ENCODE measurements at regions not wholly inside any gene's neighbourhood (a gene's known extent, or its start where the extent isn't known, plus 50 kb on each side); places are given as distances from the start of the nearest gene placed in this dataset.

- Histone ChIP-seq H3K9ac (ENCODE audit: low read length) (no peak overlapping the region), H4K20me1 (ENCODE audit: low read depth, low read length) (no peaks in the 10 kb centered on the region), H3K36me3 (ENCODE audit: low read length) (no peaks in the 10 kb centered on the region), H3K4me2 (ENCODE audit: low read depth, low read length, poor library complexity, severe bottlenecking) (no peak overlapping the region), H3K9me3 (ENCODE audit: insufficient read depth, low read length) (no peaks in the 10 kb centered on the region), H2AFZ (ENCODE audit: low read depth, low read length, severe bottlenecking) (no peak overlapping the region), H3K9me2 (replicated peaks; ENCODE audit: insufficient read depth, low read length) (no peaks in the 10 kb centered on the region), H3K27ac (ENCODE audit: low read depth, low read length) (no peak overlapping the region), H3K27me3 (ENCODE audit: low read length) (no peaks in the 10 kb centered on the region), H3K4me3 (ENCODE audit: insufficient read depth, low read length, poor library complexity, severe bottlenecking) (no peak overlapping the region), H3K79me2 (ENCODE audit: insufficient read depth, low read length) (no peaks in the 10 kb centered on the region), H3F3A (ENCODE audit: insufficient read depth) (no peaks in the 10 kb centered on the region)
- TF ChIP-seq EZH2phosphoT487 (conservative IDR thresholded peaks at IDR 0.05; ENCODE audit: low read length) (no peak), CTCF (IDR thresholded peaks at IDR 0.05; ENCODE audit: insufficient read depth, low read length, poor library complexity, severe bottlenecking) (no peak)
These were observed 337.7 kb downstream of the C12orf75 start for GRCh38 chr12:105667973-105668743.

- no peak overlapping the region for H3K4me2 ChIP-seq (ENCODE audit: low read depth, low read length, poor library complexity, severe bottlenecking)
- no peaks in the 10 kb centered on the region for H3F3A ChIP-seq (ENCODE audit: insufficient read depth)
- no peaks in the 10 kb centered on the region for H4K20me1 ChIP-seq (ENCODE audit: low read depth, low read length)
- TF ChIP-seq EZH2phosphoT487 (conservative IDR thresholded peaks at IDR 0.05; ENCODE audit: low read length) (no peak), CTCF (IDR thresholded peaks at IDR 0.05; ENCODE audit: insufficient read depth, low read length, poor library complexity, severe bottlenecking) (no peak)
- H3K27ac ChIP-seq (ENCODE audit: low read depth, low read length) = no peak overlapping the region
- H3K4me3 ChIP-seq (ENCODE audit: insufficient read depth, low read length, poor library complexity, severe bottlenecking) = no peak overlapping the region
- no peaks in the 10 kb centered on the region for H3K27me3 ChIP-seq (ENCODE audit: low read length)
- H3K9ac ChIP-seq (ENCODE audit: low read length) = no peak overlapping the region
- no peaks in the 10 kb centered on the region for H3K9me3 ChIP-seq (ENCODE audit: insufficient read depth, low read length)
- H2AFZ ChIP-seq (ENCODE audit: low read depth, low read length, severe bottlenecking) = no peak overlapping the region
- H3K36me3 ChIP-seq (ENCODE audit: low read length) = no peaks in the 10 kb centered on the region
- H3K79me2 ChIP-seq (ENCODE audit: insufficient read depth, low read length) = no peaks in the 10 kb centered on the region
- H3K9me2 ChIP-seq (replicated peaks; ENCODE audit: insufficient read depth, low read length) = no peaks in the 10 kb centered on the region
These were observed 340.2 kb downstream of the C12orf75 start for GRCh38 chr12:105670672-105671071.

GRCh38 chr12:105671720-105672119 is 341.2 kb downstream of the C12orf75 start:
- Histone ChIP-seq H3K9me2 (replicated peaks; ENCODE audit: insufficient read depth, low read length) (no peaks in the 10 kb centered on the region), H3K9ac (ENCODE audit: low read length) (no peak overlapping the region), H4K20me1 (ENCODE audit: low read depth, low read length) (no peaks in the 10 kb centered on the region), H3F3A (ENCODE audit: insufficient read depth) (no peaks in the 10 kb centered on the region), H3K27me3 (ENCODE audit: low read length) (no peaks in the 10 kb centered on the region), H3K4me2 (ENCODE audit: low read depth, low read length, poor library complexity, severe bottlenecking) (no peak overlapping the region), H3K4me3 (ENCODE audit: insufficient read depth, low read length, poor library complexity, severe bottlenecking) (no peak overlapping the region), H2AFZ (ENCODE audit: low read depth, low read length, severe bottlenecking) (no peak overlapping the region), H3K36me3 (ENCODE audit: low read length) (no peaks in the 10 kb centered on the region), H3K79me2 (ENCODE audit: insufficient read depth, low read length) (no peaks in the 10 kb centered on the region), H3K9me3 (ENCODE audit: insufficient read depth, low read length) (no peaks in the 10 kb centered on the region), H3K27ac (ENCODE audit: low read depth, low read length) (no peak overlapping the region)
- no peak for TF ChIP-seq CTCF (IDR thresholded peaks at IDR 0.05; ENCODE audit: insufficient read depth, low read length, poor library complexity, severe bottlenecking)
